ENCODE measurements at regions not wholly inside any gene's neighbourhood (a gene's known extent, or its start where the extent isn't known, plus 50 kb on each side); places are given as distances from the start of the nearest gene placed in this dataset.
A peak's percentile ranks its signal among the peaks of the same experiment; 100 is the strongest.
"Not testable (repeated sequence)": the region's sequence is repeated elsewhere in the genome, so short reads cannot be mapped to it uniquely, and the experiment has no call there.

DNA sequence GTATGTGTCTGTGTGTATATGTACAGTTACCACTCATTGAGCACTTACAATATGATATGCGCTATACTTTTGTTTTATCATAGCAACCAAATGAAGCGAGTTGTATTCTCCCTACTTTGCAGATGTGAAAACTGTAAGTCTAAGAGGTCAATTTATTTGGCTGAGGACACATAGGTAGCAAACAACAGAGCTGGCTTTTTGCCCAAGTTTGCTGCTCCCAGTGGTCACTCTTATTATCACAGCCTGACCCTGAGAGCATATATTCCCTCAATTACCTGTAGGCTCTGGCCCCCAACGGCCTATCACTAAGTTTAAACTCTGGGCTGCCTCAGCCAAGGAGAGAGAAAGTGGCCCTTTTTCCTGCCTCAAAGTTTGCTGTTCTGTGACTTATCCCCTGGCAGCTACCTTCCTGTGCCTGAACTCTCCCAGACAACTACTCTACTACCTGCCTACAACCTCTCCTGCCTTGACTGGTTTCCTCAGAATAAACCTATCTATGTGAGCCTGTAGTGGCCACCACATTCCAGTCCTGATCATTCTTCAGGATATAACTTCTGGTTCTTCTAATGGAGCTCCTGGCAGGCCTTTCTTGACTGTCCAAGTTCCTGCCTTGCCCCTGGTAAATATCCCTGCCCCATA is 221.8 kb downstream of the FRK start:
- Histone ChIP-seq H3K36me3 (no peaks in the 10 kb centered on the region), H3K27ac (no peak overlapping the region), H3K9me3 (no peaks in the 10 kb centered on the region), H3K27me3 (no peaks in the 10 kb centered on the region), H3K4me1 (no peaks in the 10 kb centered on the region), H3K4me3 (no peak overlapping the region)
- TF ChIP-seq, protein P1, sequence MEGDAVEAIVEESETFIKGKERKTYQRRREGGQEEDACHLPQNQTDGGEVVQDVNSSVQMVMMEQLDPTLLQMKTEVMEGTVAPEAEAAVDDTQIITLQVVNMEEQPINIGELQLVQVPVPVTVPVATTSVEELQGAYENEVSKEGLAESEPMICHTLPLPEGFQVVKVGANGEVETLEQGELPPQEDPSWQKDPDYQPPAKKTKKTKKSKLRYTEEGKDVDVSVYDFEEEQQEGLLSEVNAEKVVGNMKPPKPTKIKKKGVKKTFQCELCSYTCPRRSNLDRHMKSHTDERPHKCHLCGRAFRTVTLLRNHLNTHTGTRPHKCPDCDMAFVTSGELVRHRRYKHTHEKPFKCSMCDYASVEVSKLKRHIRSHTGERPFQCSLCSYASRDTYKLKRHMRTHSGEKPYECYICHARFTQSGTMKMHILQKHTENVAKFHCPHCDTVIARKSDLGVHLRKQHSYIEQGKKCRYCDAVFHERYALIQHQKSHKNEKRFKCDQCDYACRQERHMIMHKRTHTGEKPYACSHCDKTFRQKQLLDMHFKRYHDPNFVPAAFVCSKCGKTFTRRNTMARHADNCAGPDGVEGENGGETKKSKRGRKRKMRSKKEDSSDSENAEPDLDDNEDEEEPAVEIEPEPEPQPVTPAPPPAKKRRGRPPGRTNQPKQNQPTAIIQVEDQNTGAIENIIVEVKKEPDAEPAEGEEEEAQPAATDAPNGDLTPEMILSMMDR (IDR thresholded peaks at IDR 0.05): peak; percentile 22 to 26
- intact Hi-C loops (cut with DNase I; ENCODE audit: low total_unique reads): no loop called here
- DNase-seq: no peak

GRCh38 chr6:115838216-115838615 is 222.5 kb downstream of the FRK start:
- Histone ChIP-seq H3K4me1 (no peaks in the 10 kb centered on the region), H3K27me3 (no peaks in the 10 kb centered on the region), H3K36me3 (no peaks in the 10 kb centered on the region), H3K9me3 (no peaks in the 10 kb centered on the region), H3K4me3 (no peak overlapping the region), H3K27ac (no peak overlapping the region)
- TF ChIP-seq, protein P1 (IDR thresholded peaks at IDR 0.05): no peak
- DNase-seq: no peak
- intact Hi-C loops (cut with DNase I; ENCODE audit: low total_unique reads): no loop called here

DNA sequence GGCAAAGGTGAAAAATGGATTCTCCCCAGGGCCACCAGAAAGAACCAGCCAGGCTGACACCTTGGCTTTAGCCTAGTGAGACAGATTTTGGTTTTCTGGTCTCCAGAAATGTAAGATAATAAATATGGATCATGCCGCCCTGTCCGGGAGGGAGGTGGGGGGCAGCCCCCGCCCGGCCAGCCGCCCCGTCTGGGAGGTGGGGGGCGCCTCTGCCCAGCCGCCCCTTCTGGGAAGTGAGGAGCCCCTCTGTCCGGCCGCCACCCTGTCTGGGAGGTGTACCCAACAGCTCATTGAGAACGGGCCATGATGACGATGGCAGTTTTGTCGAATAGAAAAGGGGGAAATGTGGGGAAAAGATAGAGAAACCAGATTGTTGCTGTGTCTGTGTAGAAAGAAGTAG is 224.3 kb downstream of the FRK start:
- H3K9me3 ChIP-seq; intact Hi-C loops (cut with DNase I; ENCODE audit: low total_unique reads); H3K27me3 ChIP-seq; H3K27ac ChIP-seq; H3K36me3 ChIP-seq; H3K4me3 ChIP-seq; DNase-seq; H3K4me1 ChIP-seq: not testable (repeated sequence)

GRCh38 chr6:115835314-115835713 is 225.4 kb downstream of the FRK start:
- no peak overlapping the region for H3K4me3 ChIP-seq
- no peaks in the 10 kb centered on the region for H3K9me3 ChIP-seq
- intact Hi-C loops (cut with DNase I; ENCODE audit: low total_unique reads): no loop called here
- no peak overlapping the region for H3K27ac ChIP-seq
- TF ChIP-seq, protein P1 (IDR thresholded peaks at IDR 0.05): no peak
- no peaks in the 10 kb centered on the region for H3K4me1 ChIP-seq
- H3K36me3 ChIP-seq: no peaks in the 10 kb centered on the region
- DNase-seq: no peak
- no peaks in the 10 kb centered on the region for H3K27me3 ChIP-seq

DNA sequence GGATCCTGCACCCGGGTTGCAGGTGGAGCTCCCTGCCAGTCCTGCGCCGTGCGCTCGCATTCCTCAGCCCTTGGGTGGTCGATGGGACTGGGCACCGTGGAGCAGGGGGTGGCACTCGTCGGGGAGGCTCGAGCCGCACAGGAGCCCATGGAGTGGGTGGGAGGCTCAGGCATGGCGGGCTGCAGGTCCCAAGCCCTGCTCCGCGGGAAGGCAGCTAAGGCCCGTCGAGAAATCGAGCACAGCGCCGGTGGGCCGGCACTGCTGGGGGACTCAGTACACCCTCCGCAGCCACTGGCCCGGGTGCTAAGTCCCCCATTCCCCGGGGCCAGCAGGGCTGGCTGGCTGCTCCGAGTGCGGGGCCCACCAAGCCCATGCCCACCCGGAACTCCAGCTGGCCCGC is 226.1 kb downstream of the FRK start:
- not testable (repeated sequence) for DNase-seq, H3K36me3 ChIP-seq, H3K27ac ChIP-seq

GRCh38 chr6:115832786-115833185 is 227.9 kb downstream of the FRK start:
- Histone ChIP-seq H3K36me3 (no peaks in the 10 kb centered on the region), H3K9me3 (no peaks in the 10 kb centered on the region), H3K27me3 (no peaks in the 10 kb centered on the region), H3K4me1 (no peaks in the 10 kb centered on the region), H3K27ac (no peak overlapping the region), H3K4me3 (no peak overlapping the region)
- no peak for DNase-seq
- TF ChIP-seq, protein P1 (IDR thresholded peaks at IDR 0.05): no peak
- intact Hi-C loops (cut with DNase I; ENCODE audit: low total_unique reads): no loop called here

More for the DNA sequence above, 226.1 kb downstream of the FRK start:
- H3K27me3 ChIP-seq; intact Hi-C loops (cut with DNase I; ENCODE audit: low total_unique reads); H3K4me1 ChIP-seq; H3K9me3 ChIP-seq; H3K4me3 ChIP-seq: not testable (repeated sequence)

DNA sequence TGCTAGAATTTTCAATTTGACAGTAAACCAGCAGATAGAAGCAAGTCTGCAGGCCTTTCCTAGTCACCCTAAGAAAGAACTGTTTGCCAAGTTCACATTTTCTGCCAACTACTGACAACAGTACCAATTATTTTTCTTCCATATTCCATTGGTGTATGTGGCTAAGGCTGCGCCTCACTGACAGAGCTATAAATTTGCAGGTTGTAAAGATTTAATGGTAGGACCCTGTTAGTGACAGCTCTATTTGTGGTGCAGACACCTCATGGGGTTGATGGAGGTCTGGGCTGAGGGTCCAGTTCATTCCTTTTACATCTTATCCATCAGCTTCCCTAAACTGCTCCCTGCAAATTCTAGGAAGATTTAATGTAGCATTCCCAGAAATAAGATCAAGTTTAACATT is 228.5 kb downstream of the FRK start:
- TF ChIP-seq, protein P1 (IDR thresholded peaks at IDR 0.05): no peak
- Histone ChIP-seq H3K4me1 (no peaks in the 10 kb centered on the region), H3K9me3 (no peaks in the 10 kb centered on the region), H3K4me3 (no peak overlapping the region), H3K27ac (no peak overlapping the region), H3K27me3 (no peaks in the 10 kb centered on the region), H3K36me3 (no peaks in the 10 kb centered on the region)
- intact Hi-C loops (cut with DNase I; ENCODE audit: low total_unique reads): no loop called here
- no peak for DNase-seq
